Activated B cell treated with CpG ODN at 0.5 μM for 24 hours (primary cell): ENCODE measurements at regions not wholly inside any gene's neighbourhood (a gene's known extent, or its start where the extent isn't known, plus 50 kb on each side); places are given as distances from the start of the nearest gene placed in this dataset.

Experiments
- ATAC-seq: fragments of 200-7000 bp; cut with Tn5 transposase; one replicate; pipeline ENCODE4 v1.10.0; 2021; ENCODE audit warnings: low read depth, mild to moderate bottlenecking, moderate library complexity
- CTCF ChIA-PET: fragments of 350-600 bp; sonication (Branson Sonifier 250); formaldehyde crosslinking; loops from one replicate; lab custom pipeline; 2021; ENCODE audit warnings: antibody characterized with exemption; lab: Charles Lee
- POLR2A ChIA-PET: fragments of 350-600 bp; sonication (Branson Sonifier 250); formaldehyde crosslinking; loops from one replicate; lab custom pipeline; 2021; ENCODE audit warnings: antibody characterized with exemption; lab: Charles Lee
- DNase-seq: peaks from one replicate; pipeline ENCODE4 v3.0.0; 2022
- H3K27ac Mint-ChIP-seq: one replicate; pipeline ENCODE4 v1.8.0; 2020; ENCODE audit warnings: mixed read lengths
- H3K27me3 Mint-ChIP-seq: one replicate; pipeline ENCODE4 v1.8.0; 2021; ENCODE audit warnings: mixed read lengths
- H3K36me3 Mint-ChIP-seq: one replicate; pipeline ENCODE4 v1.8.0; 2021; ENCODE audit warnings: low read depth, mixed read lengths
- H3K4me1 Mint-ChIP-seq: one replicate; pipeline ENCODE4 v1.8.0; 2021; ENCODE audit warnings: mixed read lengths
- H3K4me3 Mint-ChIP-seq: one replicate; pipeline ENCODE4 v1.8.0; 2020; ENCODE audit warnings: mild to moderate bottlenecking, mixed read lengths
- H3K9me3 Mint-ChIP-seq: one replicate; pipeline ENCODE4 v1.8.0; 2020; ENCODE audit warnings: mixed read lengths
- intact Hi-C: fragments of 100-400 bp; cut with micrococcal nuclease; formaldehyde crosslinking; loops from one replicate; pipeline ENCODE4 v1.15.1; 2024
- TF ChIP-seq, protein P1 (sequence below): fragments of 200-600 bp; IDR thresholded peaks from one replicate; pipeline ENCODE4 v1.8.0; 2022; ENCODE audit warnings: antibody characterized with exemption, mild to moderate bottlenecking

DNA sequence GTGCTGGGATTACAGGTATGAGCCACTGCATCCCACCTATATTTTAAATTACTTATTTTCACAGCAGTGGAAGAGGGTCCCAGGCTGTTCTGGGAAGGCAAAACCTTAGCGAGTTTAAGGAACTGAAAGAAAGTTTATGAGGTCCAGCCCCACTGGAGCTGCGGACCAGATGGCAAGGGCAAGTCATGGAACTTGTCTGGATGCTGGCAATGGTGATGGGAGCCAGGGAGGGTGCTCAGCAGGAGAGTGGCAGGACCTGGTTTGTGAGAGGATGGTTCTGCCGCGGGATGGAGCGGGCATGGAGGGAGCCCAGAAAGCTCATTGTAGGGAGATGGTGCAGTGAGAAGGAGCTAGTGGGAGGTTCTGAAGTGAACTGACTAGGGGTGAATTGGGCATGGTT lies 50.6 kb upstream of the SLC45A1 start:
- TF ChIP-seq, protein P1, sequence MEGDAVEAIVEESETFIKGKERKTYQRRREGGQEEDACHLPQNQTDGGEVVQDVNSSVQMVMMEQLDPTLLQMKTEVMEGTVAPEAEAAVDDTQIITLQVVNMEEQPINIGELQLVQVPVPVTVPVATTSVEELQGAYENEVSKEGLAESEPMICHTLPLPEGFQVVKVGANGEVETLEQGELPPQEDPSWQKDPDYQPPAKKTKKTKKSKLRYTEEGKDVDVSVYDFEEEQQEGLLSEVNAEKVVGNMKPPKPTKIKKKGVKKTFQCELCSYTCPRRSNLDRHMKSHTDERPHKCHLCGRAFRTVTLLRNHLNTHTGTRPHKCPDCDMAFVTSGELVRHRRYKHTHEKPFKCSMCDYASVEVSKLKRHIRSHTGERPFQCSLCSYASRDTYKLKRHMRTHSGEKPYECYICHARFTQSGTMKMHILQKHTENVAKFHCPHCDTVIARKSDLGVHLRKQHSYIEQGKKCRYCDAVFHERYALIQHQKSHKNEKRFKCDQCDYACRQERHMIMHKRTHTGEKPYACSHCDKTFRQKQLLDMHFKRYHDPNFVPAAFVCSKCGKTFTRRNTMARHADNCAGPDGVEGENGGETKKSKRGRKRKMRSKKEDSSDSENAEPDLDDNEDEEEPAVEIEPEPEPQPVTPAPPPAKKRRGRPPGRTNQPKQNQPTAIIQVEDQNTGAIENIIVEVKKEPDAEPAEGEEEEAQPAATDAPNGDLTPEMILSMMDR = no peak
- POLR2A ChIA-PET = no interaction called here
- no peaks in the 10 kb centered on the region for H3K9me3 Mint-ChIP-seq
- CTCF ChIA-PET = no interaction called here
- intact Hi-C loops = no loop called here
- H3K27me3 Mint-ChIP-seq = peaks cover 20% of the 10 kb centered on the region
- H3K27ac Mint-ChIP-seq = no peak overlapping the region
- no peak overlapping the region for H3K4me3 Mint-ChIP-seq
- no peaks in the 10 kb centered on the region for H3K4me1 Mint-ChIP-seq
- ATAC-seq = no peak
- H3K36me3 Mint-ChIP-seq = no peaks in the 10 kb centered on the region
- no peak for DNase-seq

DNA sequence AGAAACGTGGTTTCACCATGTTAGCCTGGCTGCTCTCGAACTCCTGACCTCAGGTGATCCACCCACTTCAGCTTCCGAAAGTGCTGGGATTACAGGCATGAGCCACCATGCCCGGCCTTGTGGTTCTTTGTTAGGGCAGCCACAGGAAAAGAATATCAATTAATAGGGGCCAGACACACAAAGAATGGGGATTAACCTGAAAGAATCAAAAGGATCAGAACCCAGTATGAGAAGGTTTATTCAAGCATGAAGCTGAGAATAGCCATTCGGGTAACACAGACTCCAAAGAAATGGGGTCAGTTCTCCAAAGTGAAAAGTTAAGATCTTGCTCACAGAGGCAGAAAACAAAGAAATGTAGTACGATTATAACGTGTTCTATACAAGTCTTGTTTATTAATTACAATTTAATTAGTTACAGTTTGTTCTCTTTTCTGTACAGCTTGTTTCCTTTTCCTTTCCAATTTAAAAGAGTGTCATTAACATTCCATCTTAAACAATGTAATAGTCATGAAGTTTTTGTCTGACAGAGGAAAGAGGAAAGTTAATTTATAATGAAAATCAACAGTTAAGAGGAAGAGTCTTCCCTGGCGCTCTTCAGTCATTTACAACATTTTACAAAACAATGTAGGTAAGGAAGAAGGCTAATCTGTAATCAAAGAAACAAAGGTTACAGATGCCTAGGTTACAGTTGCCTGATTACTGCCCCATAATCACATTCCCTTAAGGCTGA lies 51.3 kb upstream of the SLC45A1 start:
- intact Hi-C loops = no loop called here

DNA sequence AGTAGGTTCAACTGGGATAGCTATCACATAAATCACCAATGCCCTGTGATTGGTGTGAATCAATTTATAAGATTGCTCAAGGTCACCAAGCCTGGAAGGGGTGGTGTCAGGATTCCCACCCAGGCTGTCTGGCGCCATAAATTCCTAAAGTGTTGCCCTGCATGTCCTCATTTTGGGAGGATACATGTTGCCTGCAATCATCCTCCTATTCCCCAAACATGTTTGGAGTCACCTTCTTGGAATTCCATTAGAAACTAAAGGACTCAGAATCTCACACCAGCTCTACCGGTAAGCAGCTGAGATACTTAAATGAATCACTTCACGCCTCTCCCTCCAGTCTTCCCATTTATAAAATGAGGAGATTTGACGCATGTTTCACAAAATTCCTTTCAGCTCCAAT lies 54.1 kb upstream of the SLC45A1 start:
- TF ChIP-seq, protein P1 = no peak
- no peak overlapping the region for H3K27ac Mint-ChIP-seq
- no peak overlapping the region for H3K4me3 Mint-ChIP-seq
- H3K27me3 Mint-ChIP-seq = peaks cover 10% of the 10 kb centered on the region
- H3K36me3 Mint-ChIP-seq = no peaks in the 10 kb centered on the region
- POLR2A ChIA-PET = no interaction called here
- ATAC-seq = no peak
- H3K9me3 Mint-ChIP-seq = no peaks in the 10 kb centered on the region
- CTCF ChIA-PET = interaction anchor here (0.7 kb wide), 1 partner anchor 10 kb away, joined by 3 read pairs; no protein-coding TSS in a partner anchor
- DNase-seq = no peak
- H3K4me1 Mint-ChIP-seq = no peaks in the 10 kb centered on the region
- intact Hi-C loops = no loop called here

More for the DNA sequence above, 51.3 kb upstream of the SLC45A1 start:
- H3K4me1 Mint-ChIP-seq = no peaks in the 10 kb centered on the region
- ATAC-seq (no peak), DNase-seq (no peak)
- CTCF ChIA-PET = no interaction called here
- TF ChIP-seq, protein P1 = no peak
- no peak overlapping the region for H3K4me3 Mint-ChIP-seq
- no peaks in the 10 kb centered on the region for H3K36me3 Mint-ChIP-seq
- H3K27me3 Mint-ChIP-seq = peaks cover 17% of the 10 kb centered on the region
- H3K9me3 Mint-ChIP-seq = no peaks in the 10 kb centered on the region
- H3K27ac Mint-ChIP-seq = no peak overlapping the region
- POLR2A ChIA-PET = no interaction called here

DNA sequence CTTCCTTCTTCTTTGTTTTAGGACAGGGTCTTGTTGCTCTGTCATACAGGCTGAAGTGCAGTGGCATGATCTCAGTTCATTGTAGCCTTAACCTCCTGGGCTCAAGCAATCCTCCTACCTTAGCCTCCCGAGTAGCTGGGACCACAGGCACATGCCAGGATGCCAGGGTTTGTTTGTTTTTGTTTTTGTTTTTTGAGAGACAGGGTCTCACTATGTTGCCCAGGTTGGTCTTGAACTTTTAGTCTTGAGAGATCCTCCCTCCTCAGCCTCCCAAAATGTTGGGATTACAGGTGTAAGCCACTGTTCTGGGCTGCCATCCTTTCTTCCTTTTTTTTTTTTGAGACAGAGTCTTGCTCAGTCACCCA lies 56.5 kb upstream of the SLC45A1 start:
- POLR2A ChIA-PET = no interaction called here
- peaks cover 12% of the 10 kb centered on the region for H3K27me3 Mint-ChIP-seq

DNA sequence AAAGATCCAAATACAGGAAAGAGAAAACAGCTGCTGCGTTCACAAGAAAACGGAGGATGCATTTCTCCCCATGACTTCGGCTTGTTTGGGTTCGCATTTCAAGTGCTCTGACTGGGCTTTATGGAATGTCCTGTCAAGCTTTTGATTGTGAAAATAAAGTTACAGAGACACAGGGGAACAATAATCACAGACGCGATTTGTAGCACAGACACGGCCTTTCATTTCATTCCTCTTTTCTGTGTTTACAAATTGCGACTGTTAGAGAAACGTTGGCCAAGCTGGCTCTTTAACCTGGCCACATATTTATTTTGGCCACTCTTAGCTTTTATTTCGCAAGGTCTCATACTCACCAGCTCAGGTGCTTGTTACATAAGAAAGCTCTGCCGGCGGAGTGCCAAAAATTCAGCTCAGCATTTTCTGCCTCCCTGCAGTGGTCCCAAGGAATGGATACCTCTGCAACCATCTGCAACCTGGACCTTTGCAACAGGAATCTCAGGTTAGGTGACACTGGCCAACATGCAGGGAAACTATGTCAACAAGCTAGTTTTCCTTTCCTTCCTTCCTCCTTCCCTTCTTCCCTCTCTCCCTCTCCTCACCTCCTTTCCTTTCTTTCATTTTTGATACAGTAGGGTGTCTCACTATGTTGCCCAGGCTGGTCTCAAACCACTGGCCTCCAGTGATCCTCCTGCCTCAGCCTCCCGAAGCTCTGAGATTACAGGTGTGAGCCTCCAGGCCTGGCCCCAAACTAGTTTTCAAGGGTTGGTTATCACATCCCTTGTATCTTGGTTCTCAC lies 58.2 kb upstream of the SLC45A1 start:
- DNase-seq (no peak), ATAC-seq (no peak)
- ChIA-PET CTCF (no interaction called here), POLR2A (no interaction called here)
- no peak overlapping the region for H3K27ac Mint-ChIP-seq
- H3K4me3 Mint-ChIP-seq = no peak overlapping the region
- H3K4me1 Mint-ChIP-seq = no peaks in the 10 kb centered on the region
- peaks cover 10% of the 10 kb centered on the region for H3K27me3 Mint-ChIP-seq
- intact Hi-C loops = no loop called here
- TF ChIP-seq, protein P1 = no peak
- H3K36me3 Mint-ChIP-seq = no peaks in the 10 kb centered on the region
- no peaks in the 10 kb centered on the region for H3K9me3 Mint-ChIP-seq

More for the DNA sequence above, 56.5 kb upstream of the SLC45A1 start:
- TF ChIP-seq, protein P1 = no peak
- H3K27ac Mint-ChIP-seq = no peak overlapping the region
- DNase-seq = no peak
- no peaks in the 10 kb centered on the region for H3K4me1 Mint-ChIP-seq
- CTCF ChIA-PET = no interaction called here
- intact Hi-C loops = no loop called here
- no peak for ATAC-seq
- no peak overlapping the region for H3K4me3 Mint-ChIP-seq
- H3K9me3 Mint-ChIP-seq = no peaks in the 10 kb centered on the region
- no peaks in the 10 kb centered on the region for H3K36me3 Mint-ChIP-seq
